Frontal cortex (tissue), 3 donors: ENCODE measurements at regions not wholly inside any gene's neighbourhood (a gene's known extent, or its start where the extent isn't known, plus 50 kb on each side); places are given as distances from the start of the nearest gene placed in this dataset.
"Not testable (repeated sequence)": the region's sequence is repeated elsewhere in the genome, so short reads cannot be mapped to it uniquely, and the experiment has no call there.

Experiments used
- DNase-seq, 2 donors: peaks; one replicate each; pipeline ENCODE4 v3.0.0; 2012; ENCODE audit warnings: low spot score in 2 of 2
- FAIRE-seq: peaks from 2 replicates; lab custom pipeline; 2012; peaks lifted over from hg19 to GRCh38; lab: Jason Lieb, UNC
- donor health status: control.
- donor health status: control.
- donor health status: control.

GRCh38 chr5:2370626-2371418 is 380.7 kb downstream of the IRX2 start:
- DNase-seq (no peak), FAIRE-seq (no peak)

GRCh38 chr5:2369178-2369577 is 382.3 kb downstream of the IRX2 start:
- FAIRE-seq, result no peak
- no peak for DNase-seq

DNA sequence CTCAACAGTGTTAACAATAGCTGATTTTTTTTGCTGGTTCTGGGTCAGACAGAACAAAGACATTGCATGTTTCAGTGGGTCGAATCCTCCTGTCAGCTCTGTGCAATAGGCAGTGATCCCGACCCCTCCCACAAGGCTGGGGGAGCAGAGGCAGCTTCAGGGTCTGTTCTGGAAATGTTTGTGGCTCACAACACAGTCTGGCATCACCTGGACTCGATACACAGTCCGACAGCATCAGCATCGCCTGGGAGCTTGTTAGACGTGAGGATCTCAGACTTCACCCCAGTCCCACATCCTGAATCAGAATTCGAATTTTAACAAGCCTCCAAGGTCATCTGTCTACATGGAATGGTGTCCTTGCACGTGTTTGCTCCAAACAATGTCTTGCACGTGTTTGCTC is 384.7 kb downstream of the IRX2 start:
- DNase-seq (no peak), FAIRE-seq (no peak)

DNA sequence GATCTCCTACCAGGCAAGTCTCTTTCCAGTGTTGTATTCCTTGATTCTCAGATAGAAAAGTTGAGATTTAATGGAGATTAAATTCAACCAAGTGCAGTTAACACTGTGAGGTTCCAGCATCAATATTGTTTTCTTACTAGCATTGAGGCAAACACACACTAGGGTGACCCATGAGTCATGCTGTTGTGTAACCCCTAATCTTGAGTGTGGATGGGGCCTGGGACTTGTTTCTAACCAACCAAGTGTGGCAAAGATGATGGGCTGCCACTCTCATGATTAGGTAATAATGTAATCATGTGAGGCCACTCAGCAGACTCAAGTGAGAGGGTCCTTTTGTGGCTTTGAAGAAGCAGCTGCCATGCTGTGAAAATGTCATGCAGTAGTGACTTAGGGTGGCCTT is 394.2 kb downstream of the IRX2 start:
- DNase-seq (no peak), FAIRE-seq (no peak)

- DNase-seq, result no peak
- no peak for FAIRE-seq
These were observed 395.6 kb downstream of the IRX2 start for GRCh38 chr5:2355859-2356258.

DNA sequence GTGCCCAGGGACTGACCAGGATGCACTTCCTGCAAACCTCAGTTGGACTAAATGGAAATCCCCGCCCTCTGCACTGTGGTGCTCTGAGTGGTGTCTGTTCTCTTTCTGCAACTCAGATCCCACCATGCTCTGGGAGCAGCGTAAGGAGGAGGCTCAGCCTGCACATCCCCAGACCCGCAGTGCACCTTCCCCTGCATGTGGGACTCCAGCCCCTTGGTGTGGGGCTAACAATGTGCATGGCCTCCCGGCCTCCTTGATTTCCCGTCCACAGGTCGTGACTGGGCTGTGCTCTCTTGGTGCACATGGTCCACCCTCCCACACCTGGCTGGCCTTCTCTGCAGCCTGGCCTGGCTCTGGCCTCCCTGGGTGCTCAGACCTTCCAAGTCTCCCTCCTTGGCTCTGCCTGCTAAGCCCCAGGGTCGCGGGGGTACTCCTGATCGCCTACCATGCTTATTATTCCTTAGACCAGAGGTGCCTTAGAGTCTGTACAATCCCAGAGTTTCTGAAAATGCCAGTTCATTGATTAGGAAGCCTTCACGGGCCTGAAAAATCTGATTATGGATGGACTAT is 397.5 kb downstream of the IRX2 start:
- DNase-seq, result no peak
- no peak for FAIRE-seq

DNA sequence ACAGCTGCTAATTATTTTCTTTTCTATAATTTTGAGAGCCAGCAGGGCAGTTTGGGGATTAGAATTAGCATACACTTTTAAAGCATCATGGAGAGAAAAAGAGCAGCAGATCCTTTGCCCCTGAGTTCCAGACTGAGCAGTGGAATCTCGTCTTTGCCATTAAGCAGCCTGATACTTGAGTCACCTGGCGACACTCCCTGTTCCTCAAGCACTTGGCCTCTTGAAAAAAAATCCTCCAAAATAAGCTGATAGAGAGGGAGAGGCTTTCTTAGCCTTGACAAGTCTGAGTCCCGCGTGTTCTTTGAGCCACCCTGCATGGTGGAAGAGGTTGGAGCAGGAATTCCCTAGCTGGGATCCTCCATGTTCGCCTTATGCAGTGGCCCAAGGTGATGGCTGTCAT is 398.3 kb downstream of the IRX2 start:
- FAIRE-seq, result no peak
- no peak for DNase-seq

DNA sequence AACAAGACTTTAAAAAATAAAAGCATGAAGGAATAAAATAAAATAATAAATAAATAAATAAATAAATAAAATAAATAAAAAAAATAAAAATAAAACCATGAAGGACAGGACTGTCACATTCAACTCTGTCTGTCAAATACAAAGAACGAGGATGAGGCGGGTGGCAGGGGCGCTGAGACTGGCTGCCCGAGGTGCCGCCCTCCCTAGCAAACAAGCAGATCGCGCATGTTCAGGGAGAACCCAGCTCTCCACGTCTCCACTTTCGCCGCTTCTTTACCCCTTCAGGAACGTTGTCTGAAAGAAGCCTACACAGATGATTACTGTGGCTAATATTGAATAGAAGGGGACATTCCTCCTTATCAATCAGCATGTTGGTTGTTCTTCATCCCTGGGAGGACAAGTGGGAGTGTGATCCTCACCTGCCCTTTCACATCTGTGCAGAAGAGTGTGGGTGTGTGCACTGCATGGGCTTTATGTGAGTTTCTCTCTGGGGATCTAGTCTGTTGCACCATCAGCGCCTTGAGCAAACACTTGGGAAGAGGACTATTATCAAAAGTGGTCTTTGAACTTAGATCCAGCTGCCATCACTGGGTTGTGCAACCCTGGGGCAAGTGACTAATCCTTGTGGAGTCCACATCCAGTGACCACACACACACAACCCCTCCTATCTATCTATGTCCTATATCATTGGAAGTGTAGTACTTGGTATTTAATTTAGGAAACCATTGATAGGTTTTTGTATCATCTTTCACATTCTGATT is 399.2 kb downstream of the IRX2 start:
- no peak for FAIRE-seq
- DNase-seq, result no peak

- not testable (repeated sequence) for DNase-seq, FAIRE-seq
These were observed 401.7 kb downstream of the IRX2 start for GRCh38 chr5:2349768-2350167.

DNA sequence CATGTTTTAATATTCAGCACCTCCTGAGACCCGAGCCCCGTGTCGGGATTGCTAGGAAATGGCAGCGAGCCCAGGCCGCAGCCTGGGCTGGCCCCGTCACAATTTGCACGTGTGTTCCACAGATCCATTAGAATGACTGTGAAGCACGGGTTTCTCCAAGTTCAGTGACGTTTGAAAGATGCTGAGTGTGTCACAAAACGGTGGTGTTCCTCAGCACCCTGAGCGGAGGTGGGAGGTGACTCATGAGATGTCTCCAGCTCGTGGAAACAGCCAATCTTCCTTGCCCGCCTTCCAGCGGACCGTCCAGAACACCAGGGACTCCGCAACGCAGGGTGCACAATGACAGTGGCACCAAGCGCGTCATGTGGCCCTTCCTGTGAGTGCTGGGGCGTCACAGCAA is 412.8 kb downstream of the IRX2 start:
- DNase-seq (no peak), FAIRE-seq (no peak)

- FAIRE-seq, result no peak
- DNase-seq, result no peak
These were observed 415.6 kb downstream of the IRX2 start for GRCh38 chr5:2335733-2336515.

DNA sequence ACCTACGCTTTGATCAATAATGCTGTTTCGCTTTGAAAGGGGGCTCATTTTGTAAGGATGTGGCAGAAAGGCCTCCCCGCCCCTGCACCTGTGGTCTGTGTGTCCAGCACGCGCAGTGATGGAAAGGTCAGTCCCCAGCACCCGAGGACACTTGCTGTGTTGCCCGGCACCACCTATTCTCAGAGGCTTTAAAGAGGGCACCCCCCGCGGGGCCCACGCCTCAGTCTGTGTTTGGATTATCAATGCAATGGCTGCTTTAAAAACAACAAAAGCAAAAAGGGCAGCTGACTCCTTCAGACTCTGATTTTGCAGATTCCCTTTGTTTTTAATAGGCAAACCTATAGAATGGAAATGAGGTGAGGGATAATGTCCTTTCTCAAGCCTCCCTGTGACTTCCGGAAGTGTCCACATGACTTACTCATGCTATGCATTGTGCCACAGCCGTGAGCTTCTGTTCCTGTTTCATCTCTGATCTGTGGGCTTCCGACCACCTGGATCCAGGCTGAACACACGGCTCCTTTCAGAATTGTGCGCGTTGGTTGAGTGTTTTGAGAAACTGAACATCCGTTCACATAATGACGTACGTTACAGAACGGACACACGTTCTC is 416.2 kb downstream of the IRX2 start:
- DNase-seq, result no peak
- no peak for FAIRE-seq

DNA sequence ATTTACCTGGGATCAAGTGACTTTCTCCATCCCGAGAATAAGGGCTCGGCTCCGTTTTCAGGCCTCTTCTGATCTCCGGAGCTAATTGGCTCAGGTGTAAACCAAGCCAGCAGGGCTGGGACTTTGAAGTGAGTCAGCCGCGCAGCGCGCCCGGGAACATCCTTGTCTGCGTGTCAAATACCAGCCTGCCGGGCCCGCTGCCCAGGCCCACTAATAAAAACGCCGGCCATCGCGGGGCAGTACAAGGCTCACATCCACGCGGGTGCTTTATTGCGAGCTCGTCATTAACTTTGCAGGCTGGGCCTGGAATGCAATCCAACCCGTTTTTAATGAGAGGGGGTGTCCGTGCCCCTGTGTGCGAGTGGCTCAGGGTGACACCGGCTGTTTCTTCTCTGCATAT is 416.8 kb downstream of the IRX2 start:
- DNase-seq (peak in 1 of 2 donors; percentile 28), FAIRE-seq (no peak)

- DNase-seq, result no peak
- FAIRE-seq, result no peak
These were observed 418.2 kb downstream of the IRX2 start for GRCh38 chr5:2333291-2333690.

GRCh38 chr5:2332521-2332920 is 419.0 kb downstream of the IRX2 start:
- FAIRE-seq (no peak), DNase-seq (no peak)

DNA sequence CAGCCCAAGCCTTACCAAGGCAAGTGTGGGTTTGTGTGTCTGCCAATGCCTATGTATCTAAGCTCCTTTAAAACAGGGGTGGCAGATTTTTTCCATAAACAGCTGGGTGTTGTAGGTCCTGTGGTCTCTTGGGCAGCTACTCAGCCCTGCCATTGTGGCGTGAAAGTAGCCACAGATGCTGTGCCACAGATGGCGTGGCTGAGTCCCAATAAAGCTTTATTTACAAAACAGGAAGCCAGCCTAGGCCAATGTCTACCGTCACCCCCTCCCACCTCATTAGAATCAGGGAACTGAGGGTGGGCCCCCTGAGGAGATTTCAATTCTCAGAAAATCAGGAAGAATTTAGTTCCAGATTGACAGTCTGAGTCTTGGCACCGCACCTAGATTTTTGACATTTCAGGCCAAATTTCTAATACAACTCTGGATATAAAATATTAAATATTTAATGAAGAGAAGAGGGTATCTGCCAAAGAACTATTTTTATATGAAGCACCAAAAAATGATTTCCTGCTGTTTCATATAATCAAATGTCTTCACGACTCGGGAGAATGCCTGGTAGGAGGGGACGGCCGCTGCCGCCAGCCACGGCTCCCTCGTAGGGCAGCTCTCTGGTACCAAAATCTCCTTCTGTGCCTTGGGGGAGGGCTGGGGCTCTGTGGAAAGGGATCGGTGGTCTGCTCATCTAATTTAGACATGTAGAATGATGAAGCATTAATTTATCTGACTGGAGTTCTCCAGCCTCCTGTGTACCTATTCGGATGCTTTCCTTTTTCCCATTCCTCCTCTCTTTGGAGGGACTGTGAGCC is 420.9 kb downstream of the IRX2 start:
- DNase-seq (no peak), FAIRE-seq (no peak)

DNA sequence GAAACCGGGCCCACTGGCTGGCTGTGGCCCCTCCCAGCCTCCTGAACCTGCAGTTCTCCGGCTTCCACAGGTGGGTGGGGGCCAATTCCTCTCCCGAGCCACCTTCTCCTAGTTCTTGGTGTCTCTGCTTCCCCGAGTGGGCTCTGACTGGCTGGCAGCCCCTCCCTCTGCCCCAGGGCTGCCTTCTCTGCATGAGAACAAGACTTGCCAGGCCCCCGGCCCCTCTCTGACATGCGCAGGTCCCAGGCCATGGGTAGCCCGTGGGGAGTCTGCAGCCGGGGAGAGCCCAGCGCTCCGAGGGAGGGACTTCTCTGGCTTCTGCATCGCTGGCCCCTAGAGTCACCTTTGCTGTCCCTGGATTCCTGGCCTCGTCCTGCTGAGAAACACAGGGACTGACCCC is 421.7 kb downstream of the IRX2 start:
- FAIRE-seq (no peak), DNase-seq (no peak)

DNA sequence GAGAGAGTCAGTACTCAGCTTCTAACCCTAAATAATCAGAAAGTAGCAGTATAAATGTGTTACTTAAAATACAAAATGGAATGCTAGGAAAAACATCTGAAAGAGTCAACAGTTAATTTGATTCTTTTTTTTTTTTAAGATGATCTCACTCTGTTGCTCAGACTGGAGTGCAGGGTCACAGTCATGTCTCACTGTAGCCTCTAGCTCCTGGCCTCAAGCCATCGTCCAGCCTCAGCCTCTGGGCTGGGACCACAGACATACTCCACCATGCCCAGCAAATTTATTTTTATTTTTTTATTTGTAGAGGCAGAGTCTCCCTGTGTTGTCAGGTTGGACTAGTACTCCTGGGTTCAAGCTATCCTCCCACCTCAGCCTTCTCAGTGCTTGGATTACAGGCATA is 424.9 kb downstream of the IRX2 start:
- no peak for FAIRE-seq

GRCh38 chr5:2324788-2325187 is 426.7 kb downstream of the IRX2 start:
- no peak for DNase-seq
- no peak for FAIRE-seq

More for the DNA sequence above, 424.9 kb downstream of the IRX2 start:
- DNase-seq, result no peak
